HEK293T (cell line): ENCODE measurements at regions not wholly inside any gene's neighbourhood (a gene's known extent, or its start where the extent isn't known, plus 50 kb on each side); places are given as distances from the start of the nearest gene placed in this dataset.

Experiments
- ARNT ChIP-seq: fragments of 450-650 bp; IDR thresholded peaks from 2 replicates; pipeline ENCODE4 v1.6.1; 2017; ENCODE audit warnings: mild to moderate bottlenecking
- BHLHE40 ChIP-seq: fragments of 450-650 bp; IDR thresholded peaks from 2 replicates; pipeline ENCODE4 v1.6.1; 2016; ENCODE audit warnings: mild to moderate bottlenecking, moderate library complexity, borderline replicate concordance
- CTBP1 ChIP-seq: fragments of 450-650 bp; IDR thresholded peaks from 2 replicates; pipeline ENCODE4 v1.6.1; 2016; ENCODE audit warnings: borderline replicate concordance
- ELF4 ChIP-seq: fragments of 450-650 bp; IDR thresholded peaks from 2 replicates; pipeline ENCODE4 v1.6.1; 2017; ENCODE audit warnings: antibody characterized with exemption
- FOXA1 ChIP-seq: fragments of 450-650 bp; IDR thresholded peaks from 2 replicates; pipeline ENCODE4 v1.6.1; 2016; ENCODE audit warnings: mild to moderate bottlenecking
- FOXK2 ChIP-seq: fragments of 450-650 bp; IDR thresholded peaks from 2 replicates; pipeline ENCODE4 v1.6.1; 2016; ENCODE audit warnings: mild to moderate bottlenecking
- HDGF ChIP-seq: fragments of 450-650 bp; IDR thresholded peaks from 2 replicates; pipeline ENCODE4 v1.6.1; 2017; ENCODE audit warnings: antibody characterized with exemption, borderline replicate concordance
- L3MBTL2 ChIP-seq: fragments of 450-650 bp; conservative IDR thresholded peaks from 2 replicates; pipeline ENCODE4 v1.6.1; 2016; ENCODE audit warnings: mild to moderate bottlenecking
- LEF1 ChIP-seq: fragments of 450-650 bp; IDR thresholded peaks from 2 replicates; pipeline ENCODE4 v1.6.1; 2017; ENCODE audit warnings: mild to moderate bottlenecking, borderline replicate concordance
- NFRKB ChIP-seq: fragments of 450-650 bp; IDR thresholded peaks from 2 replicates; pipeline ENCODE4 v1.6.1; 2016; ENCODE audit warnings: mild to moderate bottlenecking, moderate library complexity
- SP1 ChIP-seq: fragments of 450-650 bp; IDR thresholded peaks from 2 replicates; pipeline ENCODE4 v1.6.1; 2017
- SUZ12 ChIP-seq: fragments of 450-650 bp; IDR thresholded peaks from 2 replicates; pipeline ENCODE4 v1.6.1; 2016; ENCODE audit warnings: mild to moderate bottlenecking
- TARDBP ChIP-seq: fragments of 450-650 bp; IDR thresholded peaks from 2 replicates; pipeline ENCODE4 v1.6.1; 2016

- TF ChIP-seq LEF1 (no peak), NFRKB (no peak), FOXA1 (no peak), L3MBTL2 (no peak), HDGF (no peak), SUZ12 (no peak), TARDBP (no peak), BHLHE40 (no peak), ARNT (no peak), SP1 (no peak), CTBP1 (no peak), FOXK2 (no peak), ELF4 (no peak)
Measured at GRCh38 chr2:152875701-152876695, 157.6 kb downstream of the ARL6IP6 start.
